Right renal pelvis (tissue), 4 donors: ENCODE measurements at regions not wholly inside any gene's neighbourhood (a gene's known extent, or its start where the extent isn't known, plus 50 kb on each side); places are given as distances from the start of the nearest gene placed in this dataset.
"Not testable (repeated sequence)": the region's sequence is repeated elsewhere in the genome, so short reads cannot be mapped to it uniquely, and the experiment has no call there.

Experiments used
- DNase-seq, 4 donors: peaks; one replicate each; pipeline ENCODE4 v3.0.0-alpha.2; 2013; ENCODE audit warnings: low read depth in 4 of 4, low spot score in 3 of 4, missing footprints in 1 of 4

DNA sequence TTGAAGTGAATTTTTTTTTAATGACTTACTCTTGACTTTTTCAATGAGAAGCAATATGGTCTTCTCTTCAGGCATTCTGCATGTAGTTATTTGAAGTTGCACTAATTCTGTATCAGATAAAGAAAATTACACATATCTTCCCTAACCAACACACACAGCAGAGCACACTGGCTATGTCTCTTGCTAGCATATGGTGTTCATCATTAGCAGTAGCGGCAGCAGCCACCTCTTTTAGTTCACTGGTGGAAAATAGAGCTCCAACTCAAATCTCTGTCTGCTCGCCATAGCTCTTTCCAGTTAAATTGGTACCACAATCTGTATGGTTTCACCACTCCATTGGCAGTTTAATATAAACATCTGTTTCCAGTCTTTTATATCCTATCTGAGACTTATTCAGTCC, 278.1 kb upstream of the ZEB2 start:
- no peak for DNase-seq

- peak in 3 of 4 donors; percentile 47 to 61 (median 54) for DNase-seq
These were observed 277.0 kb upstream of the ZEB2 start for GRCh38 chr2:144796936-144797335.

- no peak for DNase-seq
These were observed 276.2 kb upstream of the ZEB2 start for GRCh38 chr2:144796164-144796563.

DNA sequence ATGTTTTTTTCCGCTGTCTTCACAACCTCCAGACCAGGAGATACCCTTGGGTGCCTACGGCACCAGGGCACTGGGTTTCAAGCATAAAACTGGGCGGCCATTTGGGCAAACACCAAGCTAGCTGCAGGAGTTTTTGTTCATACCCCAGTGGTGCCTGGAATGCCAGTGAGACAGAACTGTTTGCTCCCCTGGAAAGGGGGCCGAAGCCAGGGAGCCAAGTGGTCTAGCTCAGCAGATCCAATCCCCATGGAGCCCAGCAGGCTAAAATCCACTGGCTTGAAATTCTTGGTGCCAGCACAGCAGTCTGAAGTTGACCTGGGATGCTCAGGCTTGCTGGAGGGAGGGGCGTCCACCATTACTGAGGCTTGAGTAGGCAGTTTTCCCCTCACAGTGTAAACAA, 265.3 kb upstream of the ZEB2 start:
- no peak for DNase-seq

GRCh38 chr2:144780983-144781382, 261.1 kb upstream of the ZEB2 start:
- DNase-seq = no peak

DNA sequence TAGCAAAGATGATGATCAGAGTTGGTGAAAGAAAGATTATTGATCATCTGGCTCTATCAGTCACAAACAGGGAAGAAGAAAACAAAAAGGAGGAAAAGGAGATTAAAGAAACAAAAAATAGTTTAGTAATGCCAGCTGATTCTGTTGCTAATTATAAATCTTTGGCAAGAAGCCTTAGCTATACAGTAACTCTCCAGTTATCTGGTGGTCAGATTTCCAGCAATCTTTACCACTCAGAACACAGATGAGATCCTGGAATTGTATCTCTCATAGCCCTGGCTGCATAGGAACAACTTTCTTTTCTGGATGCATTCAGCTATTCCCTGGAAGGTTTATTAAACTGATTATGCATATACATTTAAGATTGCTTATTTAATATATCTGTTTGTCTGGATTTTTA, 256.8 kb upstream of the ZEB2 start:
- no peak for DNase-seq

- no peak for DNase-seq
These were observed 254.9 kb upstream of the ZEB2 start for GRCh38 chr2:144774809-144775208.

DNA sequence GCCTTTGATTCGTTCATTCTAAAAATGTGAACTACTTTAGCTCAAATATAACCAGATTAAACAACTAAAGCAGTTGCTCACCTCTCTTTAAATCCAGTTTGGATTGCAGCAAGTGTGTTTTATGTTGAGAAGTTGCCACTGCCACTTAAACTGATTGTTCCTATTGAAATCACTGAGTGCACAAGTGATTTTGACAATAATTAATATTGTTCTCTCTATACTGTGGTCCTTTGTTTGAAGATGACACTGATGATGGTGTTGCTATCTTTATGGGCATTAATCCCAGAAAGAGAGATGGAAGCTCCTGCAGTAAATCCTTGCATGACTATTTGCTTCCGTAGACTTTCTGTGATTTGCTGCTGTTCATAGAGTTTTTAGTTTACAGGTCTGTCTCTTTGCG, 251.4 kb upstream of the ZEB2 start:
- DNase-seq = no peak

GRCh38 chr2:144770616-144771230, 250.8 kb upstream of the ZEB2 start:
- no peak for DNase-seq

DNA sequence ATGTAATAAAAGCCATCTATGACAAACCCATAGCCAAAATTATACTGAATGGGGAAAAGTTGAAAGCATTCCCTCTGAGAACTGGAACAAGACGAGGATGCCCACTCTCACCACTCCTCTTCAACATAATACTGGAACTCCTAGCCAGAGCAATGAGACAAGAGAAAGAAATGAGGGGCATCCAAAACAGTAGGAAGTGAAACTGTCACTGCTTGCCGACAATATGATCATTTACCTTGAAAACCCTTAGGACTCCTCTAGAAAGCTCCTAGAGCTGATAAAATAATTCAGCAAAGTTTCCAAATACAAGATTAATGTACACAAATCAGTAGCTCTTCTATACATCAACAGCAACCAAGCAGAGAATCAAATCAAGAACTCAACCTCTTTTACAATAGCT, 241.0 kb upstream of the ZEB2 start:
- DNase-seq = not testable (repeated sequence)

- DNase-seq = no peak
These were observed 239.8 kb upstream of the ZEB2 start for GRCh38 chr2:144759746-144760145.

DNA sequence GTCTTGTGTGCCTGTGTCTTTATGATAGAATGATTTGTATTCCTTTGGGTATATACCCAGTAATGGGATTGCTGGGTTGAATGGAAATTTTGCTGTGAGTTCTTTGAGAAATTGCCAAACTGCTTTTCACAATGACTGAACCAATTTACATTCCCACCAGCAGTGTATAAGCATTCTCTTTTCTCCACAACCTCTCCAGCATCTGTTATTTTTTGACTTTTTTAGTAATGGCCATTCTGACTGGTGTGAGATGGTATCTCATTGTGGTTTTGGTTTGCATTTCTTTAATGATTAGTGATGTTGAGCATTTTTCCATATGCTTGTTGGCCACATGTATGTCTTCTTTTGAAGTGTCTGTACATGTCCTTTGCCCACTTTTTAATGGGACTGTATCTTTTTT, 238.3 kb upstream of the ZEB2 start:
- not testable (repeated sequence) for DNase-seq

- DNase-seq = no peak
These were observed 233.5 kb upstream of the ZEB2 start for GRCh38 chr2:144753416-144753815.

GRCh38 chr2:144751142-144751905, 231.4 kb upstream of the ZEB2 start:
- no peak for DNase-seq

DNA sequence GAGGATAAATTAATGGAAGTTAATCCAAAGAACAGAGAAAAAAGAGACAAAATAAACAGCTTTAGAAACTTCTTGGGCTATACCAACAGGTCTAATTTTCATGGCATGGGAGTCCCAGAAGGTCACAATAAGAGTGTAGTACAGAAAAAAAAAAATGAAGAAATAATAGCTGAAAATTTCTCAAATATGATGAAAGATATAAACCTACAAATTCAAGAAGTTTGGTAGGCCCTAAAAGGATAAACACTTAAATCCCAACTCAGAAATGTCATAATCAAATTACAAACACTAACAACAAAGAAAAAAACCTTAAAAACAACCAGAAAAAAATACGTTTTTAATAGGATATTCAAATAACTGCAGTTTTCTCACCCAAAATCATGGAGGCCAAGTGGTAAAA, 229.3 kb upstream of the ZEB2 start:
- DNase-seq = no peak

- DNase-seq = no peak
These were observed 228.5 kb upstream of the ZEB2 start for GRCh38 chr2:144748443-144748842.

DNA sequence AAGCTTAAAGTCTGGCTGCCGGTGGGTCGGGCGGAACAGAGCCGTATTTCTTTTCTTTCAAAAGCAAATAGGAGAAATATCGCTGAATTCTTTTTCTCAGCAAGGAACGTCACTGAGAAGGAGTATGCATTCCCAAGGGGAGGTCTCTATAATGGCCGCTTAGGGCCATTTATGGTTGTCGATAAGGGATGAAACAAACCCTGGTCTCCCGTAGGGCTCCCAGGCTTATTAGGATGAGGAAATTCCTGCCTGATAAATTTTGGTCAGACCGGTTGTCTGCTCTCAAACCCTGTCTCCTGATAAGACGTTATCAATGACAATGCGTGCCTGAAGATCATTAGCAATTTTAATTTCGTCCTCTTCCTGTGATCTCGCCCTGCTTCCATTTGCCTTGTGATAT, 227.7 kb upstream of the ZEB2 start:
- DNase-seq = no peak

- no peak for DNase-seq
These were observed 225.5 kb upstream of the ZEB2 start for GRCh38 chr2:144745424-144745823.

DNA sequence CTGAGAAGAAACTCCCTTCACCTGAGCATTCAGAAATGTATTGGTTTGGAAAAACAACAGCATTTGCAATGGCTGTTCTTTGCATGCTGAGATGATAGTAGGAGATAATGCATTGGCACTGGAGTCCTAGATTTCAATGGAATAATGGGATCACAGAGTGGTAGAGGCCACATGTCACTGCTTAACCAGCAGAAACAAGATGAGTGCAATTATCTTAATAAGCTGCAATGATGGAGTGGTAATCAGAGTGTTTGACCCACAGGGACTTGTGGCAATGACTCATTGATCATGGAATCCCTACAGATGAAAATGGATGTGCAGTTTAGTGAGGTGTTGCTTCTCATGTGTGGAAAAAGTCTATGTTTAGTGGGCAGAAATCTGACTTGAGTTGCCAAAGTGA, 218.8 kb upstream of the ZEB2 start:
- DNase-seq = no peak

DNA sequence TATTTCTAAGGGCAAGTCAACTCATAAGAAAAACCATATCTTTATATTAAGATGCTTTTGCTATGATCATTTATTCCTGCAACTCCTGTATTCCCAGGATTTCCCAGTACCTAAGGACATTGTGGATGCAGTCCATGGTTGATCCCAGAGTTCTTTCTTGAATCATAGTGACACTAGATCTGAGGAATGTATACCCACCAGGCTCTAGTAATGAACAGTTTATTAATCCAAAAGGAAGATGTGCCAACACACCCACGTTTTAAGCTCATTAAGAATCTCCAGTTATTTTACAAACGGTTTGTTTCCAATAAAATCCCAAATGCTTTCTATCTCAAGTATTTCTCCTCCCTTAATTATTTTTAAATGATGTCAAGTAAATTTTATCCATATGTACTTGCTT, 210.8 kb upstream of the ZEB2 start:
- DNase-seq = no peak

GRCh38 chr2:144724460-144724859, 204.5 kb upstream of the ZEB2 start:
- not testable (repeated sequence) for DNase-seq

GRCh38 chr2:144718376-144718775, 198.5 kb upstream of the ZEB2 start:
- no peak for DNase-seq

- DNase-seq = no peak
These were observed 196.1 kb upstream of the ZEB2 start for GRCh38 chr2:144715992-144716391.
